HepG2 (cell line): ENCODE measurements at regions not wholly inside any gene's neighbourhood (a gene's known extent, or its start where the extent isn't known, plus 50 kb on each side); places are given as distances from the start of the nearest gene placed in this dataset.

ENCODE experiments used
- CENPX ChIP-seq: sonication (generic); formaldehyde crosslinking; IDR thresholded peaks from 2 replicates; pipeline ENCODE4 v1.9.0; 2021; ENCODE audit warnings: mild to moderate bottlenecking, missing genetic modification reagents, moderate library complexity
- ELF4 ChIP-seq: sonication (generic); formaldehyde crosslinking; IDR thresholded peaks from 2 replicates; pipeline ENCODE4 v1.5.0; 2020; ENCODE audit warnings: missing genetic modification reagents, mild to moderate bottlenecking, moderate library complexity, borderline replicate concordance
- ETV6 ChIP-seq: sonication (generic); formaldehyde crosslinking; conservative IDR thresholded peaks from 2 replicates; pipeline ENCODE4 v1.4.0; 2020; ENCODE audit warnings: missing genetic modification reagents
- MAFG ChIP-seq: sonication (generic); formaldehyde crosslinking; IDR thresholded peaks from 2 replicates; pipeline ENCODE4 v1.5.1; 2020; ENCODE audit warnings: mild to moderate bottlenecking, missing genetic modification reagents
- MXI1 ChIP-seq: IDR thresholded peaks from 3 replicates; pipeline ENCODE4 v1.6.1; 2012; ENCODE audit warnings: low read depth, low read length, inconsistent platforms, borderline replicate concordance
- POLR2A ChIP-seq, 2 experiments: IDR thresholded peaks; 2 replicates each; pipeline ENCODE4 v1.6.1; 2011; ENCODE audit warnings: low read depth in 2 of 2, low read length in 2 of 2, mild to moderate bottlenecking in 1 of 2, moderate library complexity in 1 of 2; ENCODE audit not compliant: insufficient read depth in 1 of 2
- SMC3 ChIP-seq: IDR thresholded peaks from 2 replicates; pipeline ENCODE4 v1.6.1; 2011; ENCODE audit warnings: low read length, improper control_type of control experiment
- TEAD3 ChIP-seq: optimal IDR thresholded peaks from 2 replicates; pipeline ENCODE3; 2016; ENCODE audit warnings: borderline replicate concordance
- YY1 ChIP-seq: IDR thresholded peaks from 2 replicates; pipeline ENCODE4 v1.6.1; 2011; ENCODE audit warnings: low read length, low read depth, moderate library complexity, mild to moderate bottlenecking; ENCODE audit not compliant: insufficient read depth, insufficient replicate concordance
- ZNF232 ChIP-seq: sonication (generic); formaldehyde crosslinking; IDR thresholded peaks from 2 replicates; pipeline ENCODE4 v1.4.0; 2020; ENCODE audit warnings: missing genetic modification reagents, borderline replicate concordance
- TF ChIP-seq, protein P1 (sequence below): sonication (generic); formaldehyde crosslinking; IDR thresholded peaks from 2 replicates; pipeline ENCODE4 v1.4.0; 2020; ENCODE audit warnings: mild to moderate bottlenecking, missing genetic modification reagents
- TF ChIP-seq, protein P2 (sequence below), 2 experiments: fragments of 450-650 bp in 1 of 2; sonication (generic) in 1 of 2; formaldehyde crosslinking in 1 of 2; IDR thresholded peaks; 2 replicates each; pipeline versions ENCODE4 v1.6.1 to v1.8.0; 2016 to 2022; ENCODE audit warnings: antibody characterized with exemption in 1 of 2, mild to moderate bottlenecking in 1 of 2, missing genetic modification reagents in 1 of 2
- TF ChIP-seq, protein P3 (sequence below): sonication (generic); formaldehyde crosslinking; IDR thresholded peaks from 2 replicates; pipeline ENCODE4 v1.5.0; 2020; ENCODE audit warnings: mild to moderate bottlenecking, missing genetic modification reagents, moderate library complexity

DNA sequence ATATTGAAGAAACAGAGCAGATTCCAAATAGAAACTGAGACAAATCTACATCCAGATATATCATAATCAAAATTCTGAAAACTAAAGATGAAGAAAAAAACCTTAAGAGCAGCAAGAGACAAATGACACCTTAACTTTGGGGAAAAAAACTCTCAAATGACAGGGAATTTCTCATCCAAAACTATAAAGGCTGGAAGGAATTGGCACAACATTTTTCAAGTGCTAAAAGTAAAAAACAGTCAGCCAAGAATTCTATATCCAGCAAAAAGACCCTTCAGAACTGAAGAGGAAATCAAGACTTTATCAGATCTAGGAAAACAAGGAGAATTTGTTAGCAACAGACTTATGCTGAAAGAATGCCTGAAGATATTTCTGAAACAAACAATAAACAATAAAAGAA, 90.3 kb upstream of the RASSF8 start:
- TF ChIP-seq, protein P1, sequence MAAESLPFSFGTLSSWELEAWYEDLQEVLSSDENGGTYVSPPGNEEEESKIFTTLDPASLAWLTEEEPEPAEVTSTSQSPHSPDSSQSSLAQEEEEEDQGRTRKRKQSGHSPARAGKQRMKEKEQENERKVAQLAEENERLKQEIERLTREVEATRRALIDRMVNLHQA (CRISPR knock-in tag), result no peak
- TF ChIP-seq ZNF232 (no peak), MAFG (CRISPR knock-in tag) (no peak), SMC3 (no peak), MXI1 (no peak), POLR2A (IDR thresholded peaks at IDR 0.05; ENCODE audit: insufficient read depth in 1 of 2, low read depth in 2 of 2, low read length in 2 of 2) (no peak), ETV6 (CRISPR knock-in tag) (no peak), YY1 (no peak), CENPX (CRISPR knock-in tag) (no peak), ELF4 (CRISPR knock-in tag) (no peak), TEAD3 (no peak)
- TF ChIP-seq, protein P2, sequence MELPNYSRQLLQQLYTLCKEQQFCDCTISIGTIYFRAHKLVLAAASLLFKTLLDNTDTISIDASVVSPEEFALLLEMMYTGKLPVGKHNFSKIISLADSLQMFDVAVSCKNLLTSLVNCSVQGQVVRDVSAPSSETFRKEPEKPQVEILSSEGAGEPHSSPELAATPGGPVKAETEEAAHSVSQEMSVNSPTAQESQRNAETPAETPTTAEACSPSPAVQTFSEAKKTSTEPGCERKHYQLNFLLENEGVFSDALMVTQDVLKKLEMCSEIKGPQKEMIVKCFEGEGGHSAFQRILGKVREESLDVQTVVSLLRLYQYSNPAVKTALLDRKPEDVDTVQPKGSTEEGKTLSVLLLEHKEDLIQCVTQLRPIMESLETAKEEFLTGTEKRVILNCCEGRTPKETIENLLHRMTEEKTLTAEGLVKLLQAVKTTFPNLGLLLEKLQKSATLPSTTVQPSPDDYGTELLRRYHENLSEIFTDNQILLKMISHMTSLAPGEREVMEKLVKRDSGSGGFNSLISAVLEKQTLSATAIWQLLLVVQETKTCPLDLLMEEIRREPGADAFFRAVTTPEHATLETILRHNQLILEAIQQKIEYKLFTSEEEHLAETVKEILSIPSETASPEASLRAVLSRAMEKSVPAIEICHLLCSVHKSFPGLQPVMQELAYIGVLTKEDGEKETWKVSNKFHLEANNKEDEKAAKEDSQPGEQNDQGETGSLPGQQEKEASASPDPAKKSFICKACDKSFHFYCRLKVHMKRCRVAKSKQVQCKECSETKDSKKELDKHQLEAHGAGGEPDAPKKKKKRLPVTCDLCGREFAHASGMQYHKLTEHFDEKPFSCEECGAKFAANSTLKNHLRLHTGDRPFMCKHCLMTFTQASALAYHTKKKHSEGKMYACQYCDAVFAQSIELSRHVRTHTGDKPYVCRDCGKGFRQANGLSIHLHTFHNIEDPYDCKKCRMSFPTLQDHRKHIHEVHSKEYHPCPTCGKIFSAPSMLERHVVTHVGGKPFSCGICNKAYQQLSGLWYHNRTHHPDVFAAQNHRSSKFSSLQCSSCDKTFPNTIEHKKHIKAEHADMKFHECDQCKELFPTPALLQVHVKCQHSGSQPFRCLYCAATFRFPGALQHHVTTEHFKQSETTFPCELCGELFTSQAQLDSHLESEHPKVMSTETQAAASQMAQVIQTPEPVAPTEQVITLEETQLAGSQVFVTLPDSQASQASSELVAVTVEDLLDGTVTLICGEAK (IDR thresholded peaks at IDR 0.05), result no peak
- TF ChIP-seq, protein P2 (CRISPR knock-in tag; IDR thresholded peaks at IDR 0.05), result no peak
- TF ChIP-seq, protein P3, sequence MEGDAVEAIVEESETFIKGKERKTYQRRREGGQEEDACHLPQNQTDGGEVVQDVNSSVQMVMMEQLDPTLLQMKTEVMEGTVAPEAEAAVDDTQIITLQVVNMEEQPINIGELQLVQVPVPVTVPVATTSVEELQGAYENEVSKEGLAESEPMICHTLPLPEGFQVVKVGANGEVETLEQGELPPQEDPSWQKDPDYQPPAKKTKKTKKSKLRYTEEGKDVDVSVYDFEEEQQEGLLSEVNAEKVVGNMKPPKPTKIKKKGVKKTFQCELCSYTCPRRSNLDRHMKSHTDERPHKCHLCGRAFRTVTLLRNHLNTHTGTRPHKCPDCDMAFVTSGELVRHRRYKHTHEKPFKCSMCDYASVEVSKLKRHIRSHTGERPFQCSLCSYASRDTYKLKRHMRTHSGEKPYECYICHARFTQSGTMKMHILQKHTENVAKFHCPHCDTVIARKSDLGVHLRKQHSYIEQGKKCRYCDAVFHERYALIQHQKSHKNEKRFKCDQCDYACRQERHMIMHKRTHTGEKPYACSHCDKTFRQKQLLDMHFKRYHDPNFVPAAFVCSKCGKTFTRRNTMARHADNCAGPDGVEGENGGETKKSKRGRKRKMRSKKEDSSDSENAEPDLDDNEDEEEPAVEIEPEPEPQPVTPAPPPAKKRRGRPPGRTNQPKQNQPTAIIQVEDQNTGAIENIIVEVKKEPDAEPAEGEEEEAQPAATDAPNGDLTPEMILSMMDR (CRISPR knock-in tag), result no peak
